HFFc6 (cell line): ENCODE measurements at regions not wholly inside any gene's neighbourhood (a gene's known extent, or its start where the extent isn't known, plus 50 kb on each side); places are given as distances from the start of the nearest gene placed in this dataset.

Experiments
- DNase-seq: peaks from one replicate; pipeline ENCODE4 v3.0.0-alpha.2; 2018
- H3K27ac Mint-ChIP-seq: 2 replicates; pipeline ENCODE4 v1.8.0; 2020; ENCODE audit warnings: mild to moderate bottlenecking, mixed read lengths
- H3K27me3 Mint-ChIP-seq: 2 replicates; pipeline ENCODE4 v1.8.0; 2021; ENCODE audit warnings: mild to moderate bottlenecking, moderate library complexity, mixed read lengths; ENCODE audit not compliant: insufficient read depth
- H3K36me3 Mint-ChIP-seq: 2 replicates; pipeline ENCODE4 v1.8.0; 2021; ENCODE audit warnings: low read depth, mixed read lengths
- H3K4me1 Mint-ChIP-seq: 2 replicates; pipeline ENCODE4 v1.8.0; 2020; ENCODE audit warnings: low read depth, mixed read lengths
- H3K4me3 Mint-ChIP-seq: 2 replicates; pipeline ENCODE4 v1.8.0; 2020; ENCODE audit warnings: mild to moderate bottlenecking, moderate library complexity, mixed read lengths
- H3K9me3 Mint-ChIP-seq: 2 replicates; pipeline ENCODE4 v1.8.0; 2020; ENCODE audit warnings: mild to moderate bottlenecking, mixed read lengths
- TF ChIP-seq, protein P1 (sequence below): fragments of 200-600 bp; sonication (generic); IDR thresholded peaks from 2 replicates; pipeline ENCODE4 v1.5.0; 2021; ENCODE audit warnings: antibody characterized with exemption, mild to moderate bottlenecking

GRCh38 chr18:7317804-7318231, 86.9 kb downstream of the LRRC30 start:
- Mint-ChIP-seq H3K4me1 (no peaks in the 10 kb centered on the region), H3K9me3 (peaks cover 11% of the 10 kb centered on the region; the same call in 1 of the 2 replicates), H3K36me3 (no peaks in the 10 kb centered on the region), H3K27ac (no peak overlapping the region), H3K27me3 (peaks cover 5% of the 10 kb centered on the region), H3K4me3 (no peak overlapping the region)
- TF ChIP-seq, protein P1, sequence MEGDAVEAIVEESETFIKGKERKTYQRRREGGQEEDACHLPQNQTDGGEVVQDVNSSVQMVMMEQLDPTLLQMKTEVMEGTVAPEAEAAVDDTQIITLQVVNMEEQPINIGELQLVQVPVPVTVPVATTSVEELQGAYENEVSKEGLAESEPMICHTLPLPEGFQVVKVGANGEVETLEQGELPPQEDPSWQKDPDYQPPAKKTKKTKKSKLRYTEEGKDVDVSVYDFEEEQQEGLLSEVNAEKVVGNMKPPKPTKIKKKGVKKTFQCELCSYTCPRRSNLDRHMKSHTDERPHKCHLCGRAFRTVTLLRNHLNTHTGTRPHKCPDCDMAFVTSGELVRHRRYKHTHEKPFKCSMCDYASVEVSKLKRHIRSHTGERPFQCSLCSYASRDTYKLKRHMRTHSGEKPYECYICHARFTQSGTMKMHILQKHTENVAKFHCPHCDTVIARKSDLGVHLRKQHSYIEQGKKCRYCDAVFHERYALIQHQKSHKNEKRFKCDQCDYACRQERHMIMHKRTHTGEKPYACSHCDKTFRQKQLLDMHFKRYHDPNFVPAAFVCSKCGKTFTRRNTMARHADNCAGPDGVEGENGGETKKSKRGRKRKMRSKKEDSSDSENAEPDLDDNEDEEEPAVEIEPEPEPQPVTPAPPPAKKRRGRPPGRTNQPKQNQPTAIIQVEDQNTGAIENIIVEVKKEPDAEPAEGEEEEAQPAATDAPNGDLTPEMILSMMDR: no peak
- DNase-seq: no peak

GRCh38 chr18:7319161-7319560, 88.3 kb downstream of the LRRC30 start:
- peaks cover 5% of the 10 kb centered on the region for H3K27me3 Mint-ChIP-seq
- TF ChIP-seq, protein P1: no peak

GRCh38 chr18:7321831-7322230, 90.9 kb downstream of the LRRC30 start:
- H3K36me3 Mint-ChIP-seq: no peaks in the 10 kb centered on the region
- peaks cover 9% of the 10 kb centered on the region for H3K27me3 Mint-ChIP-seq
- peaks cover 5% of the 10 kb centered on the region; the same call in 1 of the 2 replicates for H3K9me3 Mint-ChIP-seq
- DNase-seq: no peak
- TF ChIP-seq, protein P1: no peak
- H3K27ac Mint-ChIP-seq: no peak overlapping the region
- no peak overlapping the region for H3K4me3 Mint-ChIP-seq
- H3K4me1 Mint-ChIP-seq: no peaks in the 10 kb centered on the region

More at GRCh38 chr18:7319161-7319560, 88.3 kb downstream of the LRRC30 start:
- H3K9me3 Mint-ChIP-seq: peaks cover 5% of the 10 kb centered on the region; the same call in 1 of the 2 replicates
- no peaks in the 10 kb centered on the region for H3K36me3 Mint-ChIP-seq
- H3K27ac Mint-ChIP-seq: no peak overlapping the region
- no peak for DNase-seq
- no peak overlapping the region for H3K4me3 Mint-ChIP-seq
- no peaks in the 10 kb centered on the region for H3K4me1 Mint-ChIP-seq

DNA sequence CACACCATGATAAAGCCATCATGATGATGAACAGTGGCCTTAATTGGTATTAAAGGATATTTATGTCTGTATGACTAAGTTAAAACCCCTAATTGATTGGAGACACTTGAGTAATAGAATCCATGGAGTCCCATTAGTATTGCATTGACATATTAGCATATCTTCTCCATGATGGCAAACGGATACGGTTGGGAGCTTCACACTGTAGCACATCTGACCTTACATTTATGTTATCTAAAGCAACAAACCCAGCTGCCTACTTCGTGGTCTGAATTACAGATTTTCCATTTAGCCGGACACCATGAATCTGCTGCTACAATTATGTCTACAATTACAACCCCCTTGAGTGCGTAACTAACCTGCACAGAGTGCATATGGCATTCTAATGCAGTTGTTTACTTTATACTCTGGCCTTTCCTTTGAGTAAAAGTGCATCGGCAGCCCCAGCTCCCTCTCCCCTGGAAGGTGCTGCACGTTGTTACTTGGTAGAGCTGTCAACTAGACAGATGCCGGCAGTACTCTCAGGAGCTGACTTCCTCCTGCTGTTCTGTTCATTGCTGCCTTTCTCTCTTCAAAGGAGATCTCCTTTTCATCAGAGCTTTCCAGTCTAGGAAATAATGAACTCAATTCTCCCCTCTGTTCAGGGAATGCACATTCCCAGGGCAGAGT, 92.1 kb downstream of the LRRC30 start:
- no peaks in the 10 kb centered on the region for H3K36me3 Mint-ChIP-seq

DNA sequence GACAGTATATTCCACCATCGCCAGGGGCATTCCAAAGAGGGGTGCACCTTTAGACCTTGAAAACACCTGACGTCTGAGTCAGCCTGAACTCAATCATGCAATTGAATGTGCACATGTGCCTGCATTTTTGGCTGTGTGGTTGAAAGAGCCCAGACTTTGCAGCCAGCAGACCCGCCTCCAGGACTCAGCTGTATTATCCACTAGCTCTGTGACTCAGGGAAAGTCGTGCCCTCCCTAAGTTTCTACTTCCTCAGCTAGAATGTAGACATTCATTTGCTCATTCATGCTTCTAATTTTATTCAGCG, 94.2 kb downstream of the LRRC30 start:
- no peaks in the 10 kb centered on the region; the same call in 1 of the 2 replicates for H3K9me3 Mint-ChIP-seq
- H3K4me1 Mint-ChIP-seq: peaks cover 6% of the 10 kb centered on the region
- no peak overlapping the region for H3K27ac Mint-ChIP-seq
- TF ChIP-seq, protein P1: no peak
- no peak overlapping the region for H3K4me3 Mint-ChIP-seq
- H3K36me3 Mint-ChIP-seq: no peaks in the 10 kb centered on the region
- H3K27me3 Mint-ChIP-seq: peaks cover 13% of the 10 kb centered on the region
- DNase-seq: no peak

More for the DNA sequence above, 92.1 kb downstream of the LRRC30 start:
- no peaks in the 10 kb centered on the region for H3K4me1 Mint-ChIP-seq
- no peak overlapping the region for H3K4me3 Mint-ChIP-seq
- TF ChIP-seq, protein P1: no peak
- DNase-seq: no peak
- H3K27ac Mint-ChIP-seq: no peak overlapping the region
- peaks cover 3% of the 10 kb centered on the region; the same call in 1 of the 2 replicates for H3K9me3 Mint-ChIP-seq
- peaks cover 13% of the 10 kb centered on the region for H3K27me3 Mint-ChIP-seq
